K562 (cell line): ENCODE measurements at regions not wholly inside any gene's neighbourhood (a gene's known extent, or its start where the extent isn't known, plus 50 kb on each side); places are given as distances from the start of the nearest gene placed in this dataset.

Experiments used
- ARNT ChIP-seq, 2 experiments: fragments of 450-650 bp; IDR thresholded peaks; 2 replicates each; pipeline ENCODE4 v1.6.1; 2016; ENCODE audit warnings: mild to moderate bottlenecking in 1 of 2
- ATF1 ChIP-seq, 2 experiments: fragments of 450-650 bp in 1 of 2; IDR thresholded peaks; 2 replicates each; pipeline ENCODE4 v1.6.1; 2016; ENCODE audit warnings: missing compliant biosample characterization in 1 of 2, missing genetic modification characterization in 1 of 2
- ATF4 ChIP-seq: fragments of 450-650 bp; formaldehyde crosslinking; IDR thresholded peaks from 2 replicates; pipeline ENCODE4 v1.4.0; 2022; ENCODE audit warnings: mild to moderate bottlenecking, moderate library complexity
- DMBX1 ChIP-seq: fragments of 250-450 bp; sonication (Bioruptor Pico); IDR thresholded peaks from 2 replicates; pipeline ENCODE4 v1.8.0; 2022; ENCODE audit warnings: inconsistent platforms, mild to moderate bottlenecking, moderate library complexity, borderline replicate concordance
- ELF1 ChIP-seq: fragments of 200-800 bp; sonication (Bioruptor generic); IDR thresholded peaks from 2 replicates; pipeline ENCODE4 v1.6.1; 2016; ENCODE audit warnings: missing genetic modification characterization, missing compliant biosample characterization
- EP400 ChIP-seq: fragments of 450-650 bp; IDR thresholded peaks from 2 replicates; pipeline ENCODE4 v1.6.1; 2017; ENCODE audit warnings: antibody characterized with exemption, mild to moderate bottlenecking, moderate library complexity
- FOSL1 ChIP-seq: fragments of 200-800 bp; sonication (Bioruptor generic); conservative IDR thresholded peaks from 2 replicates; pipeline ENCODE4 v1.6.1; 2016; ENCODE audit warnings: missing genetic modification characterization, missing compliant biosample characterization
- HDAC8 ChIP-seq: fragments of 450-650 bp; IDR thresholded peaks from 2 replicates; pipeline ENCODE4 v1.6.1; 2016; ENCODE audit warnings: mild to moderate bottlenecking, missing genetic modification characterization, moderate library complexity, missing compliant biosample characterization
- HES1 ChIP-seq: fragments of 450-650 bp; IDR thresholded peaks from 2 replicates; pipeline ENCODE4 v1.6.1; 2016; ENCODE audit warnings: low read depth, mild to moderate bottlenecking, moderate library complexity
- HIVEP1 ChIP-seq: fragments of 250-450 bp; sonication (Bioruptor Pico); IDR thresholded peaks from 2 replicates; pipeline ENCODE4 v1.4.0; 2020; ENCODE audit warnings: mild to moderate bottlenecking
- JUND ChIP-seq, 2 experiments: IDR thresholded peaks; 2 replicates in 1 of 2; 3 replicates in 1 of 2; pipeline ENCODE4 v1.6.1; 2011; ENCODE audit warnings: borderline replicate concordance in 2 of 2, low read depth in 2 of 2, low read length in 2 of 2, improper control_type of control experiment in 1 of 2, missing biosample characterization in 1 of 2, missing genetic modification characterization in 1 of 2, missing genetic modification reagents in 1 of 2
- MAFK ChIP-seq: IDR thresholded peaks from 2 replicates; pipeline ENCODE4 v1.6.1; 2011; ENCODE audit warnings: low read length, improper control_type of control experiment
- NBN ChIP-seq: fragments of 450-650 bp; IDR thresholded peaks from 2 replicates; pipeline ENCODE4 v1.6.1; 2016; ENCODE audit warnings: low read depth, mild to moderate bottlenecking
- SIX5 ChIP-seq, 2 experiments: IDR thresholded peaks; 2 replicates each; pipeline ENCODE4 v1.6.1; 2011; ENCODE audit warnings: low read length in 2 of 2, borderline replicate concordance in 1 of 2, low read depth in 1 of 2, mild to moderate bottlenecking in 1 of 2, moderate library complexity in 1 of 2; ENCODE audit not compliant: insufficient read depth in 1 of 2
- SMAD3 ChIP-seq: fragments of 450-650 bp; formaldehyde crosslinking; conservative IDR thresholded peaks from 2 replicates; pipeline ENCODE4 v1.4.0; 2020; ENCODE audit warnings: mild to moderate bottlenecking
- SRSF3 ChIP-seq: fragments of 200-400 bp; formaldehyde crosslinking; IDR thresholded peaks from 2 replicates; pipeline ENCODE4 v1.6.1; 2016; ENCODE audit warnings: mild to moderate bottlenecking, low read length, moderate library complexity; ENCODE audit not compliant: insufficient read depth
- TBP ChIP-seq: optimal IDR thresholded peaks from 2 replicates; pipeline ENCODE3; 2011; ENCODE audit warnings: low read depth, low read length, improper control_type of control experiment
- UBTF ChIP-seq, 2 experiments: IDR thresholded peaks; 2 replicates each; pipeline ENCODE4 v1.6.1; 2012; ENCODE audit warnings: improper control_type of control experiment in 2 of 2, low read depth in 2 of 2, low read length in 2 of 2, borderline replicate concordance in 1 of 2
- ZNF239 ChIP-seq: fragments of 250-450 bp; sonication (Bioruptor Pico); IDR thresholded peaks from 2 replicates; pipeline ENCODE4 v1.4.0; 2020; ENCODE audit warnings: mild to moderate bottlenecking
- ZNF316 ChIP-seq: fragments of 450-650 bp; IDR thresholded peaks from 2 replicates; pipeline ENCODE4 v1.6.1; 2016
- ZNF449 ChIP-seq: fragments of 250-450 bp; sonication (Bioruptor Pico); IDR thresholded peaks from 2 replicates; pipeline ENCODE4 v1.8.0; 2022; ENCODE audit warnings: moderate library complexity, mild to moderate bottlenecking, inconsistent platforms
- ZNF584 ChIP-seq: fragments of 200-800 bp; sonication (Bioruptor generic); IDR thresholded peaks from 2 replicates; pipeline ENCODE4 v1.6.1; 2016; ENCODE audit warnings: low read depth, mild to moderate bottlenecking, missing genetic modification characterization, missing compliant biosample characterization

GRCh38 chr2:222805591-222806304 is 55.1 kb upstream of the ACSL3 start (continued):
- TF ChIP-seq ZNF449 (CRISPR knock-in tag) (peak; percentile 62; the same call in 1 of the 2 replicates), ZNF239 (CRISPR knock-in tag) (peak; percentile 62; the same call in 1 of the 2 replicates), ATF1 (CRISPR knock-in tag; IDR thresholded peaks at IDR 0.05) (no peak), ATF1 (tag; IDR thresholded peaks at IDR 0.05) (0 out of 2 replicates have a peak, but pooled peaks have one; percentile 33), ARNT (IDR thresholded peaks at IDR 0.05) (0 out of 4 replicates have a peak, but pooled peaks of 1 of the 2 experiments have one; percentile 29), ZNF584 (CRISPR knock-in tag) (peak; percentile 28; the same call in 1 of the 2 replicates), ZNF316 (peak; percentile 39; the same call in 1 of the 2 replicates), EP400 (peak; percentile 61), NBN (no peak), SMAD3 (CRISPR knock-in tag) (peak; percentile 65; the same call in 1 of the 2 replicates), ELF1 (tag) (no peak), FOSL1 (tag) (0 out of 2 replicates have a peak, but pooled peaks have one; percentile 35), HDAC8 (tag) (no peak; the same call in 1 of the 2 replicates), MAFK (peak; percentile 25; the same call in 1 of the 2 replicates), ATF4 (CRISPR knock-in tag) (peak; percentile 93), TBP (no peak), SIX5 (IDR thresholded peaks at IDR 0.05; ENCODE audit: borderline replicate concordance in 1 of 2, insufficient read depth in 1 of 2, low read depth in 1 of 2, low read length in 2 of 2) (no peak), JUND (IDR thresholded peaks at IDR 0.05; ENCODE audit: borderline replicate concordance, low read depth, low read length) (peak; percentile 73), JUND (tag; IDR thresholded peaks at IDR 0.05; ENCODE audit: borderline replicate concordance, low read depth, low read length) (no peak), HIVEP1 (peak; percentile 12; the same call in 1 of the 2 replicates), SRSF3 (no peak), DMBX1 (CRISPR knock-in tag) (peak; percentile 85), UBTF (IDR thresholded peaks at IDR 0.05; ENCODE audit: borderline replicate concordance in 1 of 2, low read depth in 2 of 2, low read length in 2 of 2) (0 out of 4 replicates have a peak, but pooled peaks of 1 of the 2 experiments have one; percentile 35), HES1 (no peak)
